ENCODE measurements at regions not wholly inside any gene's neighbourhood (a gene's known extent, or its start where the extent isn't known, plus 50 kb on each side); places are given as distances from the start of the nearest gene placed in this dataset.

GRCh38 chr7:36802459-36803135 lies 78.3 kb upstream of the AOAH start:
- no peaks in the 10 kb centered on the region for H3K9me3 ChIP-seq
- H3K36me3 ChIP-seq (ENCODE audit: control insufficient read depth, insufficient read depth, low read length) = no peaks in the 10 kb centered on the region
- no TSS peak for BruUV-seq (replicated peaks)
- no peak for DNase-seq
- no peak for TF ChIP-seq CTCF (IDR thresholded peaks at IDR 0.05; ENCODE audit: insufficient read depth in 1 of 2, low read depth in 1 of 2, low read length in 1 of 2, severe bottlenecking in 1 of 2, unreplicated experiment in 1 of 2)
- intact Hi-C loops (cut with micrococcal nuclease; ENCODE audit: unreplicated experiment) = no loop called here
- no peak overlapping the region for H3K4me3 Mint-ChIP-seq (ENCODE audit: unreplicated experiment)
- no peaks in the 10 kb centered on the region for H3K36me3 Mint-ChIP-seq (ENCODE audit: insufficient read depth, unreplicated experiment)
- ChIA-PET POLR2A (no interaction called here), CTCF (no interaction called here)
- H3K9me3 Mint-ChIP-seq (ENCODE audit: unreplicated experiment) = peaks cover 26% of the 10 kb centered on the region
- H3K4me1 Mint-ChIP-seq (ENCODE audit: low read depth, unreplicated experiment) = no peaks in the 10 kb centered on the region
- H3K27me3 Mint-ChIP-seq (ENCODE audit: insufficient read depth, unreplicated experiment) = no peaks in the 10 kb centered on the region
- H3K4me1 ChIP-seq = peaks cover under 1% of the 10 kb centered on the region; the same call in 1 of the 2 replicates
- H3K27me3 ChIP-seq (replicated peaks; ENCODE audit: control insufficient read depth, insufficient read depth, low read length) = no peaks in the 10 kb centered on the region
- no peak overlapping the region for H3K4me3 ChIP-seq (ENCODE audit: low read depth, low read length)
- H3K27ac Mint-ChIP-seq (ENCODE audit: unreplicated experiment) = no peak overlapping the region

DNA sequence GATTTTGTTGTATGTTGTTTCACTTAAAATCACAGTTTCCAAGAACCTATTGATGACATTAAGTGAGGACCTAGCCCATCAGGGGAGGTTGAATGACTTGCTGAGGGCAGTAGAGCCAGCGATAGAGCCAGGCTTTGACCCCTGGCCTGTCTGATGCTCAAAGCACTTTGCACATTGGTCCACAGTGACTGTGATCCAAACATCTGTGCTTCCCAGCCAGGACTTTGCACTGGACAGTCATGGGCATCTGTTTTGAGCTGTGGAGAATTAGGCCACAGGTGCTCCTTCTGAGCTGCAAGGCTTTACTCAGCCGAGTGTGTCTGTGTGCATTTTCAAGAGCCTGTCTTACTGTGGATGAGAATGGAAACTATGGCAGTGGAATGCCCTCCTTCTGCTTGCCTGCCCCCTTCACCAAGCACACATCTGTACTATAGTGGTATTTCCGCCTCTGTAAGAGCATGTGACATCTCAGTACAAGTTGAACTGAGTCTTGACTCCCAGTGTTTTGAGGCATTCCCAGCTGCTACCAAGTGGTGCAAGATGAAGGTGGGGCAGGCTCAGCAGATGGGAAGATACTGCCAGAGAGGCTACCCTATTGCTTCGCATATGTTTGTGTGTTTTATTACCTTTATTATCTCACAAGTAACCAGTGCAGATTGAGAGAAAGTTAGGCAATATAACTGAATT lies 72.7 kb upstream of the AOAH start:
- Mint-ChIP-seq H3K27me3 (ENCODE audit: insufficient read depth, unreplicated experiment) (no peaks in the 10 kb centered on the region), H3K4me1 (ENCODE audit: low read depth, unreplicated experiment) (peaks cover 19% of the 10 kb centered on the region), H3K36me3 (ENCODE audit: insufficient read depth, unreplicated experiment) (no peaks in the 10 kb centered on the region), H3K9me3 (ENCODE audit: unreplicated experiment) (peaks cover 18% of the 10 kb centered on the region), H3K27ac (ENCODE audit: unreplicated experiment) (peak overlapping the region; percentile 6), H3K4me3 (ENCODE audit: unreplicated experiment) (no peak overlapping the region)
- Histone ChIP-seq H3K4me3 (ENCODE audit: low read depth, low read length) (no peak overlapping the region), H3K9me3 (no peaks in the 10 kb centered on the region), H3K27me3 (replicated peaks; ENCODE audit: control insufficient read depth, insufficient read depth, low read length) (no peaks in the 10 kb centered on the region), H3K36me3 (ENCODE audit: control insufficient read depth, insufficient read depth, low read length) (no peaks in the 10 kb centered on the region; the same call in 1 of the 2 replicates), H3K4me1 (peaks cover 29% of the 10 kb centered on the region)
- intact Hi-C loops (cut with micrococcal nuclease; ENCODE audit: unreplicated experiment) = loop anchor here (2.0 to 10.0 kb wide), 3 partner anchors 18 to 322 kb away; no protein-coding TSS in a partner anchor
- POLR2A ChIA-PET = no interaction called here
- DNase-seq = peak in 1 of 2 experiments; percentile 38
- CTCF ChIA-PET = no interaction called here
- no TSS peak for BruUV-seq (replicated peaks)
- TF ChIP-seq CTCF (IDR thresholded peaks at IDR 0.05; ENCODE audit: insufficient read depth in 1 of 2, low read depth in 1 of 2, low read length in 1 of 2, severe bottlenecking in 1 of 2, unreplicated experiment in 1 of 2) = no peak

- peak; percentile 30 to 44 for DNase-seq
- Histone ChIP-seq H3K4me1 (peaks cover 29% of the 10 kb centered on the region), H3K9me3 (no peaks in the 10 kb centered on the region), H3K36me3 (ENCODE audit: control insufficient read depth, insufficient read depth, low read length) (no peaks in the 10 kb centered on the region; the same call in 1 of the 2 replicates), H3K27me3 (replicated peaks; ENCODE audit: control insufficient read depth, insufficient read depth, low read length) (no peaks in the 10 kb centered on the region), H3K4me3 (ENCODE audit: low read depth, low read length) (no peak overlapping the region)
- H3K27me3 Mint-ChIP-seq (ENCODE audit: insufficient read depth, unreplicated experiment) = no peaks in the 10 kb centered on the region
- peak overlapping the region; percentile 65 for H3K27ac Mint-ChIP-seq (ENCODE audit: unreplicated experiment)
- peaks cover 23% of the 10 kb centered on the region for H3K9me3 Mint-ChIP-seq (ENCODE audit: unreplicated experiment)
- H3K36me3 Mint-ChIP-seq (ENCODE audit: insufficient read depth, unreplicated experiment) = no peaks in the 10 kb centered on the region
- no peak for TF ChIP-seq CTCF (IDR thresholded peaks at IDR 0.05; ENCODE audit: insufficient read depth in 1 of 2, low read depth in 1 of 2, low read length in 1 of 2, severe bottlenecking in 1 of 2, unreplicated experiment in 1 of 2)
- CTCF ChIA-PET = interaction anchor here (0.8 to 1.5 kb wide), 2 partner anchors 308 to 387 kb away, joined by 3 to 5 read pairs; no protein-coding TSS in a partner anchor
- intact Hi-C loops (cut with micrococcal nuclease; ENCODE audit: unreplicated experiment) = loop anchor here (2.0 to 10.0 kb wide), 3 partner anchors 19 to 321 kb away; no protein-coding TSS in a partner anchor
- no TSS peak for BruUV-seq (replicated peaks)
- POLR2A ChIA-PET = no interaction called here
- peak overlapping the region; percentile 24 for H3K4me3 Mint-ChIP-seq (ENCODE audit: unreplicated experiment)
- H3K4me1 Mint-ChIP-seq (ENCODE audit: low read depth, unreplicated experiment) = peaks cover 19% of the 10 kb centered on the region
Measured at GRCh38 chr7:36795451-36796021, 71.2 kb upstream of the AOAH start.

Data from Caco-2 (cell line).